GM12878 (cell line): ENCODE measurements at regions not wholly inside any gene's neighbourhood (a gene's known extent, or its start where the extent isn't known, plus 50 kb on each side); places are given as distances from the start of the nearest gene placed in this dataset.

Experiments
- ATAC-seq: fragments of 200-7000 bp; cut with Tn5 transposase; 3 replicates; pipeline ENCODE4 v1.9.1; 2020; ENCODE audit warnings: mild to moderate bottlenecking, moderate library complexity
- BruUV-seq: library from RNA; stranded (reverse); fragments of 400-500 nt; replicated peaks from 2 replicates; lab custom pipeline; 2021; lab: Mats Ljungman, UMichigan
- CTCF ChIA-PET: fragments of 300-600 bp; sonication (Branson Sonifier 250); formaldehyde crosslinking; extraction: SDS; loops from one replicate; lab custom pipeline; 2021; ENCODE audit warnings: inconsistent platforms; lab: Yijun Ruan, JAX
- POLR2A ChIA-PET: fragments of 350-600 bp; formaldehyde crosslinking; extraction: SDS; loops from one replicate; lab custom pipeline; 2021; ENCODE audit warnings: inconsistent platforms; lab: Charles Lee
- RAD21 ChIA-PET: fragments of 300-600 bp; sonication (Branson Sonifier 250); formaldehyde crosslinking; loops from one replicate; lab custom pipeline; 2023; ENCODE audit warnings: antibody characterized with exemption; ENCODE audit not compliant: unreplicated experiment; lab: Charles Lee
- SMC1A ChIA-PET: fragments of 300-600 bp; sonication (Branson Sonifier 250); formaldehyde crosslinking; loops from one replicate; lab custom pipeline; 2023; ENCODE audit not compliant: unreplicated experiment, uncharacterized antibody; lab: Charles Lee
- DNase-seq: peaks from one replicate; pipeline ENCODE4 v3.0.0-alpha.2; 2011; ENCODE audit warnings: low read depth, low spot score
- FAIRE-seq: peaks from 3 replicates; lab custom pipeline; 2011; peaks lifted over from hg19 to GRCh38; lab: Jason Lieb, UNC
- H2AFZ ChIP-seq: 2 replicates; pipeline ENCODE4 v1.6.0; 2011; ENCODE audit warnings: low read depth, low read length, control low read depth; ENCODE audit not compliant: control insufficient read depth
- H3K27ac ChIP-seq: 2 replicates; pipeline ENCODE4 v1.5.1; 2011; ENCODE audit warnings: control low read depth; ENCODE audit not compliant: control insufficient read depth, insufficient read depth
- H3K27me3 ChIP-seq, 2 experiments: replicated peaks in 1 of 2; 2 replicates each; pipeline versions ENCODE4 v1.6.0 to v1.6.1; 2011; ENCODE audit warnings: low read length in 1 of 2; ENCODE audit not compliant: control insufficient read depth in 2 of 2, insufficient read depth in 2 of 2
- H3K36me3 ChIP-seq, 2 experiments: 2 replicates each; pipeline ENCODE4 v1.5.1; 2011; ENCODE audit warnings: low read length in 1 of 2; ENCODE audit not compliant: control insufficient read depth in 2 of 2, insufficient read depth in 2 of 2
- H3K4me1 ChIP-seq: 2 replicates; pipeline ENCODE4 v1.6.1; 2011; ENCODE audit warnings: mild to moderate bottlenecking, low read length, moderate library complexity, mixed read lengths; ENCODE audit not compliant: control insufficient read depth, insufficient read depth
- H3K4me2 ChIP-seq: 2 replicates; pipeline ENCODE4 v1.6.0; 2011; ENCODE audit warnings: control low read depth; ENCODE audit not compliant: control insufficient read depth, insufficient read depth
- H3K4me3 ChIP-seq: fragments of 200-600 bp; sonication (generic); 2 replicates; pipeline ENCODE4 v1.5.1; 2016
- H3K79me2 ChIP-seq: 2 replicates; pipeline ENCODE4 v1.6.0; 2011; ENCODE audit warnings: low read length; ENCODE audit not compliant: control insufficient read depth, insufficient read depth
- H3K9ac ChIP-seq: 2 replicates; pipeline ENCODE4 v1.8.0; 2011; ENCODE audit warnings: low read length, control low read depth, mixed read lengths; ENCODE audit not compliant: control insufficient read depth, insufficient read depth
- H3K9me3 ChIP-seq: replicated peaks from 3 replicates; pipeline ENCODE4 v1.5.1; 2011; ENCODE audit warnings: mild to moderate bottlenecking, low read length; ENCODE audit not compliant: control insufficient read depth, insufficient read depth
- H4K20me1 ChIP-seq: 2 replicates; pipeline ENCODE4 v1.6.0; 2011; ENCODE audit not compliant: control insufficient read depth, insufficient read depth
- BCLAF1 ChIP-seq: fragments of 450-650 bp; IDR thresholded peaks from 2 replicates; pipeline ENCODE4 v1.6.1; 2017; ENCODE audit warnings: antibody characterized with exemption, mild to moderate bottlenecking, moderate library complexity
- BMI1 ChIP-seq: fragments of 450-650 bp; IDR thresholded peaks from 2 replicates; pipeline ENCODE4 v1.6.1; 2016; ENCODE audit warnings: mild to moderate bottlenecking, moderate library complexity, borderline replicate concordance
- CBFB ChIP-seq: IDR thresholded peaks from 2 replicates; pipeline ENCODE4 v1.6.1; 2016; ENCODE audit warnings: antibody characterized with exemption, low read depth
- E2F8 ChIP-seq: fragments of 450-650 bp; IDR thresholded peaks from 2 replicates; pipeline ENCODE4 v1.6.1; 2018; ENCODE audit warnings: mild to moderate bottlenecking, low read depth, moderate library complexity; ENCODE audit not compliant: partially characterized antibody
- POLR2AphosphoS5 ChIP-seq: IDR thresholded peaks from 2 replicates; pipeline ENCODE4 v1.6.1; 2011; ENCODE audit warnings: mild to moderate bottlenecking, low read length, inconsistent platforms
- RB1 ChIP-seq: fragments of 450-650 bp; formaldehyde crosslinking; IDR thresholded peaks from 2 replicates; pipeline ENCODE4 v1.6.1; 2017; ENCODE audit warnings: mild to moderate bottlenecking, borderline replicate concordance
- RELA ChIP-seq: fragments of 450-650 bp; IDR thresholded peaks from 2 replicates; pipeline ENCODE4 v1.8.0; 2014; ENCODE audit warnings: borderline replicate concordance; ENCODE audit not compliant: partially characterized antibody
- RUNX3 ChIP-seq: IDR thresholded peaks from 2 replicates; pipeline ENCODE4 v1.6.1; 2012; ENCODE audit warnings: low read length, inconsistent platforms
- SIN3A ChIP-seq: IDR thresholded peaks from 2 replicates; pipeline ENCODE4 v1.6.1; 2012; ENCODE audit warnings: low read depth, low read length, improper control_type of control experiment
- SIX5 ChIP-seq: IDR thresholded peaks from 2 replicates; pipeline ENCODE4 v1.6.1; 2011; ENCODE audit warnings: mild to moderate bottlenecking, low read depth, low read length, moderate library complexity; ENCODE audit not compliant: severe bottlenecking
- STAT3 ChIP-seq: IDR thresholded peaks from 2 replicates; pipeline ENCODE4 v1.6.1; 2011; ENCODE audit warnings: low read depth, low read length, improper control_type of control experiment
- in situ Hi-C: fragments of 300-500 bp; cut with MboI; formaldehyde crosslinking; loops from 9 replicates; pipeline ENCODE4 v1.14.3; 2018; ENCODE audit warnings: mixed read lengths
- intact Hi-C: fragments of 100-400 bp; cut with micrococcal nuclease; formaldehyde crosslinking; loops from one replicate; pipeline ENCODE4 v1.14.2; 2022; ENCODE audit not compliant: unreplicated experiment
- TF ChIP-seq, protein P1 (sequence below): fragments of 450-650 bp; conservative IDR thresholded peaks from 2 replicates; pipeline ENCODE4 v1.6.1; 2017; ENCODE audit warnings: mild to moderate bottlenecking, moderate library complexity
- TF ChIP-seq, protein P2 (sequence below): fragments of 450-650 bp; IDR thresholded peaks from 2 replicates; pipeline ENCODE4 v1.6.1; 2016; ENCODE audit warnings: mild to moderate bottlenecking

- no peak for TF ChIP-seq RELA
- no peak for TF ChIP-seq POLR2AphosphoS5
- no peak for TF ChIP-seq BMI1
- no peak for TF ChIP-seq RB1
- TF ChIP-seq SIN3A, result no peak
- no peak for TF ChIP-seq CBFB
- no peak for TF ChIP-seq RUNX3
- no peak for TF ChIP-seq SIX5
- TF ChIP-seq, protein P1, sequence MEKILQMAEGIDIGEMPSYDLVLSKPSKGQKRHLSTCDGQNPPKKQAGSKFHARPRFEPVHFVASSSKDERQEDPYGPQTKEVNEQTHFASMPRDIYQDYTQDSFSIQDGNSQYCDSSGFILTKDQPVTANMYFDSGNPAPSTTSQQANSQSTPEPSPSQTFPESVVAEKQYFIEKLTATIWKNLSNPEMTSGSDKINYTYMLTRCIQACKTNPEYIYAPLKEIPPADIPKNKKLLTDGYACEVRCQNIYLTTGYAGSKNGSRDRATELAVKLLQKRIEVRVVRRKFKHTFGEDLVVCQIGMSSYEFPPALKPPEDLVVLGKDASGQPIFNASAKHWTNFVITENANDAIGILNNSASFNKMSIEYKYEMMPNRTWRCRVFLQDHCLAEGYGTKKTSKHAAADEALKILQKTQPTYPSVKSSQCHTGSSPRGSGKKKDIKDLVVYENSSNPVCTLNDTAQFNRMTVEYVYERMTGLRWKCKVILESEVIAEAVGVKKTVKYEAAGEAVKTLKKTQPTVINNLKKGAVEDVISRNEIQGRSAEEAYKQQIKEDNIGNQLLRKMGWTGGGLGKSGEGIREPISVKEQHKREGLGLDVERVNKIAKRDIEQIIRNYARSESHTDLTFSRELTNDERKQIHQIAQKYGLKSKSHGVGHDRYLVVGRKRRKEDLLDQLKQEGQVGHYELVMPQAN, result no peak
- TF ChIP-seq, protein P2, sequence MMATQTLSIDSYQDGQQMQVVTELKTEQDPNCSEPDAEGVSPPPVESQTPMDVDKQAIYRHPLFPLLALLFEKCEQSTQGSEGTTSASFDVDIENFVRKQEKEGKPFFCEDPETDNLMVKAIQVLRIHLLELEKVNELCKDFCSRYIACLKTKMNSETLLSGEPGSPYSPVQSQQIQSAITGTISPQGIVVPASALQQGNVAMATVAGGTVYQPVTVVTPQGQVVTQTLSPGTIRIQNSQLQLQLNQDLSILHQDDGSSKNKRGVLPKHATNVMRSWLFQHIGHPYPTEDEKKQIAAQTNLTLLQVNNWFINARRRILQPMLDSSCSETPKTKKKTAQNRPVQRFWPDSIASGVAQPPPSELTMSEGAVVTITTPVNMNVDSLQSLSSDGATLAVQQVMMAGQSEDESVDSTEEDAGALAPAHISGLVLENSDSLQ, result no peak
- TF ChIP-seq BCLAF1, result no peak
- TF ChIP-seq E2F8, result no peak
- TF ChIP-seq STAT3, result no peak
- Histone ChIP-seq H3K79me2 (no peaks in the 10 kb centered on the region), H2AFZ (no peak overlapping the region), H3K4me2 (no peak overlapping the region), H3K4me3 (no peak overlapping the region), H3K27ac (no peak overlapping the region), H3K27me3 (no peaks in the 10 kb centered on the region), H3K9ac (no peak overlapping the region), H4K20me1 (no peaks in the 10 kb centered on the region), H3K36me3 (no peaks in the 10 kb centered on the region), H3K4me1 (no peaks in the 10 kb centered on the region), H3K9me3 (no peaks in the 10 kb centered on the region)
- CTCF ChIA-PET, result no interaction called here
- POLR2A ChIA-PET, result no interaction called here
- RAD21 ChIA-PET, result no interaction called here
- BruUV-seq, result no TSS peak
- ATAC-seq (no peak), FAIRE-seq (no peak), DNase-seq (no peak)
- in situ Hi-C loops (no loop called here), intact Hi-C loops (no loop called here)
- SMC1A ChIA-PET, result no interaction called here
Measured at GRCh38 chr6:9200712-9201111, 765.4 kb upstream of the SLC35B3 start.
